22Rv1 (cell line): ENCODE measurements at regions not wholly inside any gene's neighbourhood (a gene's known extent, or its start where the extent isn't known, plus 50 kb on each side); places are given as distances from the start of the nearest gene placed in this dataset.

Experiments used
- H3K27ac ChIP-seq: fragments of 450-650 bp; 2 replicates; pipeline ENCODE4 v1.5.1; 2017
- CTCF ChIP-seq: fragments of 450-650 bp; IDR thresholded peaks from 2 replicates; pipeline ENCODE4 v1.5.1; 2017; ENCODE audit warnings: mild to moderate bottlenecking
- ZFX ChIP-seq: fragments of 450-650 bp; IDR thresholded peaks from 2 replicates; pipeline ENCODE4 v1.6.1; 2017; ENCODE audit warnings: antibody characterized with exemption, borderline replicate concordance

GRCh38 chrX:118211891-118212816 is 95.5 kb upstream of the KLHL13 start:
- TF ChIP-seq ZFX (no peak), CTCF (no peak)

GRCh38 chrX:118212817-118213183 is 96.2 kb upstream of the KLHL13 start:
- no peak overlapping the region for H3K27ac ChIP-seq
- TF ChIP-seq ZFX (no peak), CTCF (no peak)

More at GRCh38 chrX:118211891-118212816, 95.5 kb upstream of the KLHL13 start:
- no peak overlapping the region for H3K27ac ChIP-seq

GRCh38 chrX:118215346-118215745 is 98.7 kb upstream of the KLHL13 start:
- no peak for TF ChIP-seq ZFX
- no peak overlapping the region for H3K27ac ChIP-seq

GRCh38 chrX:118216087-118216486 is 99.5 kb upstream of the KLHL13 start:
- no peak for TF ChIP-seq ZFX
- TF ChIP-seq CTCF: no peak
- no peak overlapping the region for H3K27ac ChIP-seq

GRCh38 chrX:118216509-118216908 is 99.9 kb upstream of the KLHL13 start:
- TF ChIP-seq CTCF (no peak), ZFX (no peak)
- H3K27ac ChIP-seq: no peak overlapping the region

GRCh38 chrX:118218079-118218478 is 101.5 kb upstream of the KLHL13 start:
- no peak overlapping the region for H3K27ac ChIP-seq
- no peak for TF ChIP-seq ZFX
- no peak for TF ChIP-seq CTCF

- TF ChIP-seq ZFX (no peak), CTCF (no peak)
These were observed 102.3 kb upstream of the KLHL13 start for GRCh38 chrX:118218940-118219339.

More at GRCh38 chrX:118218940-118219339, 102.3 kb upstream of the KLHL13 start:
- H3K27ac ChIP-seq: no peak overlapping the region
